Right lobe of liver (tissue), 6 donors: ENCODE measurements at regions not wholly inside any gene's neighbourhood (a gene's known extent, or its start where the extent isn't known, plus 50 kb on each side); places are given as distances from the start of the nearest gene placed in this dataset.
"Not testable (repeated sequence)": the region's sequence is repeated elsewhere in the genome, so short reads cannot be mapped to it uniquely, and the experiment has no call there.

Experiments
- ATAC-seq, 4 donors: fragments of 200-7000 bp; cut with Tn5 transposase; one replicate each; pipeline ENCODE4 v1.9.1; 2020; ENCODE audit warnings: mild to moderate bottlenecking in 4 of 4, moderate library complexity in 4 of 4
- DNase-seq, 3 donors: peaks; one replicate each; pipeline ENCODE4 v3.0.0-alpha.2; 2020
- H3K27ac ChIP-seq, 3 donors: fragments of 200-600 bp; one replicate each; pipeline ENCODE4 v1.8.0; 2022
- H3K27me3 ChIP-seq, 2 donors: fragments of 200-600 bp; one replicate each; pipeline ENCODE4 v1.8.0; 2022
- H3K36me3 ChIP-seq, 4 donors: fragments of 200-600 bp; sonication (generic) in 1 of 4; one replicate each; pipeline versions ENCODE4 v1.5.1 to v1.8.0; 2017 to 2022; ENCODE audit warnings: control low read depth in 1 of 4
- H3K4me1 ChIP-seq, 4 donors: fragments of 200-600 bp; sonication (generic) in 1 of 4; one replicate each; pipeline versions ENCODE4 v1.5.1 to v1.8.0; 2017 to 2022; ENCODE audit warnings: control low read depth in 1 of 4
- H3K4me3 ChIP-seq, 3 donors: fragments of 200-600 bp; one replicate each; pipeline ENCODE4 v1.8.0; 2022
- H3K9me3 ChIP-seq, 4 donors: fragments of 200-600 bp; sonication (generic) in 1 of 4; one replicate each; pipeline versions ENCODE4 v1.5.1 to v1.8.0; 2017 to 2022; ENCODE audit warnings: control low read depth in 1 of 4
- POLR2A ChIP-seq: fragments of 450-650 bp; IDR thresholded peaks from one replicate; pipeline ENCODE4 v1.6.1; 2017; ENCODE audit warnings: antibody characterized with exemption, mild to moderate bottlenecking
- WGBS: methylation state at CpG from one replicate; pipeline ENCODE4 v1.1.6; 2018; ENCODE audit warnings: low coverage, low lambda C conversion rate; ENCODE audit not compliant: insufficient coverage; ENCODE audit errors: missing lambda C conversion rate; 5-methylcytosine and 5-hydroxymethylcytosine counted together
- intact Hi-C, 2 donors: fragments of 100-400 bp; cut with DNase I; formaldehyde crosslinking; loops; one replicate each; pipeline versions ENCODE4 v1.11.2 to v1.14.1; 2022
- TF ChIP-seq, protein P1 (sequence below), 4 donors: fragments of 200-600 bp in 3 of 4; fragments of 450-650 bp in 1 of 4; IDR thresholded peaks; one replicate each; pipeline versions ENCODE4 v1.5.1 to v1.8.0; 2016 to 2022; ENCODE audit warnings: antibody characterized with exemption in 4 of 4, mild to moderate bottlenecking in 2 of 4
- donor health status: DM: no; HTN: yes; CAD: no.
- donor health status: DM: no; HTN: no; CAD: no.
- donor health status: DM: no; HTN: no; CAD: no.
- donor health status: DM: no; HTN: yes; CAD: no.
- donor health status: DM: no; HTN: yes; CAD: no.

DNA sequence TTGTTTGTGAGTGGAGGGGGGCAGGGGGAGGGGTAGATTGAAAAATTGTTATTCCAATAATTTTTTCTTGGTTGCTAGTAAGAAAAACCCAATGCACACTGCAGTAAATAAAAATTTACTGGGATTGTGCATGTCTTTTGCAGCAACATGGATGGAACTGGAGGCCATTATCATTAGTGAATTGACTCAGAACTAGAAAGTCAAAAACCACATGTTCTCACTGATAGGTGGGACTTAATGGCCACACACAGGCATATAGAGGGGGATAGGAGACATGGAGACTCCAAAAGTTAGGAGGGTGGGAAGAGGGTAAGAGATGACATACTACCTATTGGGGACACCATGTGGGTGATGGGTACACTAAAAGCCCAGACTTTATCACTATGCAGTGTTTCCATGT, 67.2 kb downstream of the BUB3 start:
- Histone ChIP-seq H3K36me3 (no peaks in the 10 kb centered on the region), H3K4me1 (no peaks in the 10 kb centered on the region), H3K9me3 (no peaks in the 10 kb centered on the region), H3K27ac (no peak overlapping the region), H3K4me3 (no peak overlapping the region), H3K27me3 (no peaks in the 10 kb centered on the region)
- DNase-seq (no peak), ATAC-seq (no peak)
- intact Hi-C loops = no loop called here
- TF ChIP-seq, protein P1, sequence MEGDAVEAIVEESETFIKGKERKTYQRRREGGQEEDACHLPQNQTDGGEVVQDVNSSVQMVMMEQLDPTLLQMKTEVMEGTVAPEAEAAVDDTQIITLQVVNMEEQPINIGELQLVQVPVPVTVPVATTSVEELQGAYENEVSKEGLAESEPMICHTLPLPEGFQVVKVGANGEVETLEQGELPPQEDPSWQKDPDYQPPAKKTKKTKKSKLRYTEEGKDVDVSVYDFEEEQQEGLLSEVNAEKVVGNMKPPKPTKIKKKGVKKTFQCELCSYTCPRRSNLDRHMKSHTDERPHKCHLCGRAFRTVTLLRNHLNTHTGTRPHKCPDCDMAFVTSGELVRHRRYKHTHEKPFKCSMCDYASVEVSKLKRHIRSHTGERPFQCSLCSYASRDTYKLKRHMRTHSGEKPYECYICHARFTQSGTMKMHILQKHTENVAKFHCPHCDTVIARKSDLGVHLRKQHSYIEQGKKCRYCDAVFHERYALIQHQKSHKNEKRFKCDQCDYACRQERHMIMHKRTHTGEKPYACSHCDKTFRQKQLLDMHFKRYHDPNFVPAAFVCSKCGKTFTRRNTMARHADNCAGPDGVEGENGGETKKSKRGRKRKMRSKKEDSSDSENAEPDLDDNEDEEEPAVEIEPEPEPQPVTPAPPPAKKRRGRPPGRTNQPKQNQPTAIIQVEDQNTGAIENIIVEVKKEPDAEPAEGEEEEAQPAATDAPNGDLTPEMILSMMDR (IDR thresholded peaks at IDR 0.05) = no peak
- no peak for TF ChIP-seq POLR2A

DNA sequence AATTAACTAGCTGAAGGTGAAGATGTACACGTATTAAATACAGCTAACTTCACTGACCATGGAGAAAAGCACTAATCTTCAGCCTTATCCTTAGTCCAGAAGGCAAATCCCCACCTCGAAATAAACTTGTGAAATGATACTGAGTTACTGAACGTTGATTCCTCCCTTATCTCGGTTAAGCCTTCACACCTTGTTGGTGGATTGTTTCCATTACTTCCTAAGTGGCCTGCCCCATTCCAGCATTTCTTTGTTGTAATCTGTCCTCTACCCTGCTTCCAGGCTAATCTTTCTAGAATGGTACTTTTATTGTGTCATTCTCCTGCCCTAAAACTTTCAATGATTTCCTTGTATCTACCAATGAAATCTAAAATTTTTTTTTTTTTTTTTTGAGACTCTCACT, 68.6 kb downstream of the BUB3 start:
- Histone ChIP-seq H3K9me3 (no peaks in the 10 kb centered on the region), H3K27me3 (no peaks in the 10 kb centered on the region), H3K27ac (no peak overlapping the region), H3K4me3 (no peak overlapping the region), H3K4me1 (no peaks in the 10 kb centered on the region), H3K36me3 (no peaks in the 10 kb centered on the region)
- intact Hi-C loops = no loop called here
- ATAC-seq (no peak), DNase-seq (no peak)
- no peak for TF ChIP-seq POLR2A
- 72% methylated on average over 4 of the region's 4 CpGs for WGBS

DNA sequence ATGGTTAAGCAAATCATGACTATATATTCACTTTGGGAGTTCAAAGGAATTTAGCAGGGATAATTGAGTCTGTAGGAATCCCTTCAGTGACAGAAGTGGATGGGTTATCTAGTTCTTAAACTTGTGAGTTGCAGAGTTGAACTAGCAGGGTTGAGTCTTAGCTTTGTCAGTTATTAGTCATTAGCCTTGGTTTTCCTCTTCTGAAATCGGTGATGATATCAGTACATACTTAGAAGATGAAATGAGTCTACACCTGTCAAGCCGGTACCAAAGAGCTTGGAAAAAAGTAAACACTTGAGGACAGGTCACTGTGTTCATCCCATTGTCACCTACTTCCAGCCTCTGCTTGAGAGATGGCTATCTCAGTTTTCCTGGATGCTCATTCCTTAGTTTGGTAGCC, 73.5 kb downstream of the BUB3 start:
- TF ChIP-seq, protein P1 (IDR thresholded peaks at IDR 0.05) = no peak
- no peak for TF ChIP-seq POLR2A
- Histone ChIP-seq H3K27me3 (no peaks in the 10 kb centered on the region), H3K36me3 (no peaks in the 10 kb centered on the region), H3K9me3 (no peaks in the 10 kb centered on the region), H3K4me3 (no peak overlapping the region), H3K27ac (no peak overlapping the region), H3K4me1 (no peaks in the 10 kb centered on the region)
- ATAC-seq = no peak
- intact Hi-C loops = no loop called here
- 56% methylated on average over 2 of the region's 2 CpGs for WGBS
- DNase-seq = no peak

DNA sequence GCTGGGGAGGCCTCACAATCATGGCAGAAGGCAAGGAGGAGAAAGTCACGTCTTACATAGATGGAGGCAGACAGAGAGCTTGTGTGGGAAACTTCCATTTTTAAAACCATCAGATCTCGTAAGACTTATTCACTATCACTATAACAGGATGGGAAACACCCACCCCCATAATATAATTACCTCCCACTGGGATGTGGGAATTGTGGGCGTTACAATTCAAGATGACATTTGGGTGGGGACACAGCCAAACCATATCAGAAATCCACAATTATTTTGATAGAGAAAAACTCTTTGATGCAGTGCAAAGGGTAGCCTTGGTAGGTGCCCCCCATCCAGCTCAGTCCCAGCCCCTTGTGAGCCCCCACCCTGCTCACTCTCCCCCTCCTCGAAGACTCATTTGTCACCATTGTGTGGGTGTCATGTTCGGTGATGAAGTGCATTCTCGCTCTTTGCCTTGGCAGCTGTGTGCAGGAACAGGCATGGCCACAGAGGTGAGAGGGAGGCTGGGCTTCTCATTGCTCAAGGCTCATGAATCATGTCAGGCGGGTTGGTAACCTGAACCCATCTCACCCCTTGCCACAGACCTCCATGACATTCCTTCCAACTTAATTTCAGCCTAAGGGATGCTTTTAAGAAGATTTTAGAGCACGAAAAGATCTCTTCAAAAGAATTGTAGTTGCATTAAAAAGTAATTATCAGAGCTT, 75.9 kb downstream of the BUB3 start:
- Histone ChIP-seq H3K9me3 (no peaks in the 10 kb centered on the region), H3K27me3 (no peaks in the 10 kb centered on the region), H3K4me3 (no peak overlapping the region), H3K27ac (no peak overlapping the region), H3K4me1 (no peaks in the 10 kb centered on the region), H3K36me3 (no peaks in the 10 kb centered on the region)
- TF ChIP-seq, protein P1 (IDR thresholded peaks at IDR 0.05) = no peak
- no peak for TF ChIP-seq POLR2A
- WGBS = 69% methylated on average over 6 of the region's 8 CpGs
- no peak for DNase-seq
- intact Hi-C loops = no loop called here
- ATAC-seq = no peak

DNA sequence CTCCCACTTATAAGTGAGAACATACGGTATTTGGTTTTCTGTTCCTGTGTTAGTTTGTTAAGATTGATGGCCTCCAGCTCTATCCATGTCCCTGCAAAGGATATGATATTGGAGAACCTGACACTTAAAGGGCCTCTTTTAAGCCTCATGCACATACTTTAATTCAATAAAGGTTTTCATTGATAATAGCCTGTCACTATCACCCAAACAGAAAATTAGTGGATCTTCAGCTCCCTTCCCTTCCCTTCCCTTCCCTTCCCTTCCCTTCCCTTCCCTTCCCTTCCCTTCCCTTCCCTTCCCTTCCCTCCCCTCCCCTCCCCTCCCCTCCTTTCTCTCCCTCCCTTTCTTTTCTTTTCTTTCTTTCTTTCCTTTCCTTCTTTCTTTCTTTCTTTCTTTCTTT, 78.7 kb downstream of the BUB3 start:
- ATAC-seq, H3K27ac ChIP-seq, DNase-seq, H3K4me1 ChIP-seq, H3K36me3 ChIP-seq, H3K27me3 ChIP-seq, intact Hi-C loops, H3K4me3 ChIP-seq, H3K9me3 ChIP-seq: not testable (repeated sequence)
- WGBS = 100% methylated on average over 1 of the region's 1 CpG

DNA sequence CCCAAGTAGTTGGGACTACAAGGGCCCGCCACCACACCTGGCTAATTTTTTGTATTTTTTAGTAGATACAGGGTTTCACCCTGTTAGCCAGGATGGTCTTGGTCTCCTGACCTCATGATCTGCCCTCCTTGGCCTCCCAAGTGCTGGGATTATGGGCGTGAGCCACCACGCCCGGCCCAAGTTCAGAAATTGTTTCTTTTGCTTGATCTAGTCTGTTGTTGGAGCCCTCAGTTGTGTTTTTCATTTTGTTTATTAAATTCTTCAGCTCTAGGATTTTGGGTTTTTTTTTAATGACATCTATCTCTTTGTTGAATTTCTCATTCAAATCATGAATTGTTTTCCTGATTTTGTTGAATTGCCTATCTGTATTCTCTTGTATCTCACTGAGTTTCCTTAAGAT, 80.8 kb downstream of the BUB3 start:
- H3K27me3 ChIP-seq, H3K9me3 ChIP-seq, DNase-seq, H3K36me3 ChIP-seq, H3K4me3 ChIP-seq, intact Hi-C loops, ATAC-seq, H3K27ac ChIP-seq, H3K4me1 ChIP-seq: not testable (repeated sequence)
- 98% methylated on average over 4 of the region's 4 CpGs for WGBS
